Coronary artery (tissue), 2 donors: ENCODE measurements at regions not wholly inside any gene's neighbourhood (a gene's known extent, or its start where the extent isn't known, plus 50 kb on each side); places are given as distances from the start of the nearest gene placed in this dataset.
"Not testable (repeated sequence)": the region's sequence is repeated elsewhere in the genome, so short reads cannot be mapped to it uniquely, and the experiment has no call there.

Experiments used
- DNase-seq: peaks from one replicate; pipeline ENCODE4 v3.0.0-alpha.2; 2017; ENCODE audit warnings: low spot score
- H3K27ac ChIP-seq, 2 donors: fragments of 200-600 bp; sonication (generic); one replicate each; pipeline ENCODE4 v1.5.1; 2016 to 2019
- H3K4me3 ChIP-seq: fragments of 200-600 bp; sonication (generic); 2 replicates; pipeline ENCODE4 v1.5.1; 2016; ENCODE audit warnings: mild to moderate bottlenecking, moderate library complexity
- CTCF ChIP-seq: fragments of 200-600 bp; sonication (generic); IDR thresholded peaks from one replicate; pipeline ENCODE4 v1.5.1; 2019; ENCODE audit warnings: antibody characterized with exemption

- no peak overlapping the region for H3K4me3 ChIP-seq
- no peak for TF ChIP-seq CTCF
- H3K27ac ChIP-seq = no peak overlapping the region
- no peak for DNase-seq
Observed at GRCh38 chr11:15841931-15842740, 514.2 kb downstream of the SOX6 start.

GRCh38 chr11:15843309-15843872, 513.0 kb downstream of the SOX6 start:
- Histone ChIP-seq H3K27ac (no peak overlapping the region), H3K4me3 (no peak overlapping the region)
- DNase-seq = no peak
- TF ChIP-seq CTCF = no peak

GRCh38 chr11:15845261-15845660, 511.1 kb downstream of the SOX6 start:
- Histone ChIP-seq H3K27ac (no peak overlapping the region), H3K4me3 (no peak overlapping the region)
- TF ChIP-seq CTCF = no peak
- DNase-seq = no peak

DNA sequence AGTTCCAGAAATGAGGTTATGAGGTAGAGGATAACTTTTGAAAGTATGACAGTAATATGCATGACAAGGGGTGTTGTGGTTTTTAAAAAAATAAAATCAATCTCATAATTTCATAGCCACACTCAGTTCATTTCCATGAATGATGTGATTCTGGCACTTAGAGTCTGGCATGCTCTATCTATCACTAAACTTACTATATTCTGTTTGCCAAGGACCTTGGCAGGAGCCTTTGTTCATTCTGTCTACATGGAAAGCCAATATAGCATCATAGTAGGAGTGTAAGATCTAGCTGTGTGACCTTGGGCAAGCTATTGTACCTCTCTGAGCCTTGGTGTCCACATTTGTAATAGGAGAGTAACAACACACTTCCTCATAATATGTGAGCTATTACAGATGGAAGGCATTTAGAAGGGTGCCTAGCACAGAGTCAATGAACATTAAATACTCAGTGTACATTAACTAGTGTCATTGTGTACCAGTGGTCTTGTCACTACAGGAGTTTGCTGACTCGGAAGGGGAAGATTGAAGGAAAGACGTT, 507.6 kb downstream of the SOX6 start:
- DNase-seq = no peak
- TF ChIP-seq CTCF = no peak
- no peak overlapping the region for H3K4me3 ChIP-seq
- H3K27ac ChIP-seq = no peak overlapping the region

- no peak for DNase-seq
- TF ChIP-seq CTCF = no peak
- Histone ChIP-seq H3K4me3 (no peak overlapping the region), H3K27ac (no peak overlapping the region)
Observed at GRCh38 chr11:15849257-15849656, 507.1 kb downstream of the SOX6 start.

DNA sequence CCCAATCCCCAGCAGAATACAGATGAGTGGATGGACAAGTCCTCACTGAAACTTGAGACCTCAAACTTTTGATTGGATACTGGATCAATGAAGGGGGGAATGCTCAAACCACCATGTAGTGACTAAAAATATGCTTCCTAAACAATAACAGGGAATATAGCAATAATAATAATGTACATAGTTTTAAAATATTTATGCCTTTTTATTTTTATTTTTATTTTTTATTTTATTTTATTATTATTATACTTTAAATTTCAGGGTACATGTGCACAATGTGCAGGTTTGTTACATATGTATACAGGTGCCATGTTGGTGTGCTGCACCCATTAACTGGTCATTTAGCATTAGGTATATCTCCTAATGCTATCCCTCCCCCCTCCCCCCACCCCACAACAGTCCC, 506.0 kb downstream of the SOX6 start:
- DNase-seq, H3K4me3 ChIP-seq: not testable (repeated sequence)
- peak overlapping the region in 1 of 2 donors; percentile 69 for H3K27ac ChIP-seq

DNA sequence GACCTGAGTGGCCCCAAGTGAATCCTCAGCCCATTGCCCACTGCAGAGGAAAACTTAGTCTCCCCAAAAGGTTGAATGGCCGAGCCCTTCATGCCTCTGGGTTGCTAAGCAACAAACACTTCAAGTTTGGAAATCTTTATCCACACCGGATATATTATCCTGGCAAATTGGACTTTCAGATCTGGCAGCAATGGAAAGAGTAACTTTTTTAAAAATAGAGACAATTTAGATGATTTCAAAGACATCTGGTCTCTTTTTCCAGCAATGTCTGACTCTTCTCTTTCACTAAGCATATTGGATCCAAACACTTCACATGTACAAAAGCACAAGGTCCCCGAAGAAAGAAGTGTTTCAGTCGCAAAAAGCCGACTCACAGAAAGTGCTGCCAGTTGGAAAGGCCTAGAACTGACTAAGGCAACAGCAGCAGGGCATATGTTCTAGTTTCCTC, 505.3 kb downstream of the SOX6 start:
- H3K27ac ChIP-seq = peak overlapping the region; percentile 66 to 69
- no peak overlapping the region for H3K4me3 ChIP-seq
- DNase-seq = no peak
- TF ChIP-seq CTCF = no peak
